SK-N-SH (cell line): ENCODE measurements at regions not wholly inside any gene's neighbourhood (a gene's known extent, or its start where the extent isn't known, plus 50 kb on each side); places are given as distances from the start of the nearest gene placed in this dataset.

Experiments
- CTCF ChIA-PET: fragments of 300-600, 350-600 bp; formaldehyde crosslinking; extraction: SDS; loops from one replicate; lab custom pipeline; 2021; lab: Yijun Ruan, JAX
- POLR2A ChIA-PET: fragments of 350-600 bp; sonication (Branson Sonifier 250); formaldehyde crosslinking; extraction: SDS; loops from one replicate; lab custom pipeline; 2020; ENCODE audit warnings: antibody characterized with exemption, inconsistent platforms; lab: Yijun Ruan, JAX
- DNase-seq: peaks from one replicate; pipeline ENCODE4 v3.0.0; 2012
- H2AFZ ChIP-seq: fragments of 200-600 bp; sonication (generic); 2 replicates; pipeline ENCODE4 v1.8.1; 2016; ENCODE audit warnings: antibody characterized with exemption, mild to moderate bottlenecking, low read depth
- H3F3A ChIP-seq: fragments of 200-600 bp; sonication (generic); replicated peaks from 2 replicates; pipeline ENCODE3; 2016; ENCODE audit warnings: antibody characterized with exemption, mild to moderate bottlenecking; ENCODE audit not compliant: insufficient read depth
- H3K27ac ChIP-seq, 2 experiments: fragments of 200-500 bp in 1 of 2; fragments of 200-600 bp in 1 of 2; sonication (Bioruptor generic) in 1 of 2; sonication (generic), shearing (Covaris generic) in 1 of 2; 2 replicates each; pipeline versions ENCODE4 v1.5.1 to v1.6.1; 2014 to 2016; ENCODE audit warnings: low read depth in 2 of 2, inconsistent platforms in 1 of 2, low read length in 1 of 2, mild to moderate bottlenecking in 1 of 2, mixed read lengths in 1 of 2
- H3K27me3 ChIP-seq: fragments of 200-600 bp; sonication (generic), shearing (Covaris generic); 2 replicates; pipeline ENCODE4 v1.6.1; 2016; ENCODE audit warnings: mixed run types; ENCODE audit not compliant: insufficient read depth
- H3K36me3 ChIP-seq, 2 experiments: fragments of 200-500 bp in 1 of 2; fragments of 200-600 bp in 1 of 2; sonication (Bioruptor generic) in 1 of 2; sonication (generic) in 1 of 2; replicated peaks in 1 of 2; 2 replicates each; pipeline versions ENCODE3 to v1.5.1; 2014 to 2016; ENCODE audit warnings: low read length in 1 of 2, mild to moderate bottlenecking in 1 of 2; ENCODE audit not compliant: insufficient read depth in 2 of 2, control insufficient read depth in 1 of 2
- H3K4me1 ChIP-seq, 2 experiments: fragments of 200-500 bp in 1 of 2; fragments of 200-600 bp in 1 of 2; sonication (Bioruptor generic) in 1 of 2; sonication (generic), shearing (Covaris generic) in 1 of 2; 2 replicates each; pipeline versions ENCODE4 v1.5.1 to v1.6.1; 2014 to 2016; ENCODE audit warnings: low read depth in 1 of 2, low read length in 1 of 2, mixed run types in 1 of 2; ENCODE audit not compliant: insufficient read depth in 2 of 2, control insufficient read depth in 1 of 2
- H3K4me2 ChIP-seq: fragments of 200-600 bp; sonication (generic), shearing (Covaris generic); 2 replicates; pipeline ENCODE4 v1.6.1; 2017; ENCODE audit warnings: mixed run types
- H3K4me3 ChIP-seq, 2 experiments: fragments of 200-500 bp in 1 of 2; fragments of 200-600 bp in 1 of 2; sonication (Bioruptor generic) in 1 of 2; sonication (generic), shearing (Covaris generic) in 1 of 2; 2 replicates each; pipeline versions ENCODE4 v1.5.1 to v1.8.1; 2014 to 2016; ENCODE audit warnings: low read depth in 2 of 2, inconsistent platforms in 1 of 2, low read length in 1 of 2, mild to moderate bottlenecking in 1 of 2, mixed read lengths in 1 of 2, moderate library complexity in 1 of 2
- H3K79me2 ChIP-seq: fragments of 200-600 bp; sonication (generic); 2 replicates; pipeline ENCODE4 v1.8.1; 2017; ENCODE audit warnings: mild to moderate bottlenecking; ENCODE audit not compliant: insufficient read depth
- H3K9ac ChIP-seq: fragments of 200-600 bp; sonication (generic); 2 replicates; pipeline ENCODE4 v1.6.1; 2017; ENCODE audit warnings: mixed run types
- H3K9me2 ChIP-seq: fragments of 200-600 bp; sonication (generic); 2 replicates; pipeline ENCODE4 v1.6.1; 2017; ENCODE audit warnings: mixed run types
- H3K9me3 ChIP-seq: fragments of 200-600 bp; sonication (generic); 2 replicates; pipeline ENCODE4 v1.6.1; 2017; ENCODE audit warnings: mixed run types, mild to moderate bottlenecking, moderate library complexity
- H4K20me1 ChIP-seq: fragments of 200-600 bp; sonication (generic); 2 replicates; pipeline ENCODE4 v1.6.1; 2017; ENCODE audit warnings: mild to moderate bottlenecking, mixed run types; ENCODE audit not compliant: insufficient read depth
- CHD2 ChIP-seq: fragments of 150-350 bp; IDR thresholded peaks from 2 replicates; pipeline ENCODE4 v1.6.1; 2018; ENCODE audit warnings: low read length; ENCODE audit not compliant: partially characterized antibody
- EP300 ChIP-seq, 2 experiments: IDR thresholded peaks; 2 replicates each; pipeline versions ENCODE4 v1.4.0 to v1.6.1; 2012; ENCODE audit warnings: borderline replicate concordance in 1 of 2, low read depth in 1 of 2, low read length in 1 of 2
- EZH2phosphoT487 ChIP-seq: fragments of 200-600 bp; sonication (generic); IDR thresholded peaks from 2 replicates; pipeline ENCODE4 v1.6.1; 2017; ENCODE audit warnings: low read depth, mixed run types, mild to moderate bottlenecking, antibody characterized with exemption, moderate library complexity, borderline replicate concordance
- FOXJ3 ChIP-seq: sonication (generic); formaldehyde crosslinking; IDR thresholded peaks from 2 replicates; pipeline ENCODE4 v1.5.1; 2020; ENCODE audit warnings: mild to moderate bottlenecking, missing genetic modification reagents
- FOXM1 ChIP-seq: IDR thresholded peaks from 2 replicates; pipeline ENCODE4 v1.4.0; 2012; ENCODE audit warnings: low read depth, mild to moderate bottlenecking
- GABPA ChIP-seq: IDR thresholded peaks from 2 replicates; pipeline ENCODE4 v1.4.0; 2012; ENCODE audit warnings: low read depth, mild to moderate bottlenecking
- GATA2 ChIP-seq: sonication (generic); formaldehyde crosslinking; IDR thresholded peaks from 2 replicates; pipeline ENCODE4 v1.5.0; 2020; ENCODE audit warnings: mild to moderate bottlenecking, missing genetic modification reagents
- JUND ChIP-seq: IDR thresholded peaks from 2 replicates; pipeline ENCODE4 v1.4.0; 2012
- MAX ChIP-seq: IDR thresholded peaks from 2 replicates; pipeline ENCODE4 v1.4.0; 2012; ENCODE audit warnings: low read depth
- NRF1 ChIP-seq: IDR thresholded peaks from 2 replicates; pipeline ENCODE4 v1.6.1; 2012; ENCODE audit warnings: low read depth, mild to moderate bottlenecking, low read length
- POLR2AphosphoS5 ChIP-seq: IDR thresholded peaks from 2 replicates; pipeline ENCODE4 v1.6.1; 2012; ENCODE audit warnings: low read depth, low read length
- RAD21 ChIP-seq: IDR thresholded peaks from 2 replicates; pipeline ENCODE4 v1.6.1; 2012; ENCODE audit warnings: mild to moderate bottlenecking, low read length
- RCOR1 ChIP-seq: fragments of 150-350 bp; IDR thresholded peaks from 2 replicates; pipeline ENCODE4 v1.6.1; 2017; ENCODE audit warnings: antibody characterized with exemption, low read length
- RXRA ChIP-seq: IDR thresholded peaks from 2 replicates; pipeline ENCODE4 v1.4.0; 2012; ENCODE audit warnings: low read depth, mild to moderate bottlenecking, borderline replicate concordance
- SIN3A ChIP-seq: IDR thresholded peaks from 2 replicates; pipeline ENCODE4 v1.6.1; 2012; ENCODE audit warnings: low read depth, mild to moderate bottlenecking, low read length, moderate library complexity, borderline replicate concordance
- SMC3 ChIP-seq: IDR thresholded peaks from 2 replicates; pipeline ENCODE4 v1.6.1; 2012; ENCODE audit warnings: low read depth, low read length, improper control_type of control experiment
- TAF1 ChIP-seq: IDR thresholded peaks from 2 replicates; pipeline ENCODE4 v1.6.1; 2012; ENCODE audit warnings: low read depth, mild to moderate bottlenecking, low read length, moderate library complexity, borderline replicate concordance
- TCF12 ChIP-seq: IDR thresholded peaks from 2 replicates; pipeline ENCODE4 v1.4.0; 2012
- TEAD4 ChIP-seq: IDR thresholded peaks from 2 replicates; pipeline ENCODE4 v1.4.0; 2012; ENCODE audit warnings: mild to moderate bottlenecking, borderline replicate concordance; ENCODE audit not compliant: insufficient read depth
- WGBS: methylation state at CpG from one replicate; pipeline ENCODE4 v1.1.6; 2017; ENCODE audit warnings: low lambda C conversion rate; 5-methylcytosine and 5-hydroxymethylcytosine counted together

- Histone ChIP-seq H3K4me2 (no peak overlapping the region), H3K9me2 (no peaks in the 10 kb centered on the region), H3F3A (no peaks in the 10 kb centered on the region), H3K27me3 (no peaks in the 10 kb centered on the region), H4K20me1 (no peaks in the 10 kb centered on the region), H3K9me3 (no peaks in the 10 kb centered on the region), H3K36me3 (no peaks in the 10 kb centered on the region), H3K79me2 (no peaks in the 10 kb centered on the region), H3K4me3 (no peak overlapping the region), H3K4me1 (no peaks in the 10 kb centered on the region), H3K27ac (no peak overlapping the region), H3K9ac (no peak overlapping the region), H2AFZ (no peak overlapping the region)
- DNase-seq: no peak
- POLR2A ChIA-PET: no interaction called here
- CTCF ChIA-PET: no interaction called here
- no peak for TF ChIP-seq TEAD4
- no peak for TF ChIP-seq EP300 (IDR thresholded peaks at IDR 0.05; ENCODE audit: borderline replicate concordance in 1 of 2, low read depth in 1 of 2, low read length in 1 of 2)
- no peak for TF ChIP-seq GABPA
- no peak for TF ChIP-seq SMC3
- TF ChIP-seq CHD2: no peak
- TF ChIP-seq FOXJ3: no peak
- no peak for TF ChIP-seq TAF1
- 7% methylated on average over 2 of the region's 2 CpGs for WGBS
These were observed 1024.0 kb upstream of the PCDH10 start for GRCh38 chr4:132125131-132125530.

- ChIA-PET CTCF (interaction anchor here (1.0 kb wide), 1 partner anchor 19 kb away, joined by 3 read pairs; no protein-coding TSS in a partner anchor), POLR2A (no interaction called here)
- H4K20me1 ChIP-seq: no peaks in the 10 kb centered on the region
- H3K4me3 ChIP-seq: no peak overlapping the region
- no peaks in the 10 kb centered on the region for H3K9me3 ChIP-seq
- no peak overlapping the region for H3K27ac ChIP-seq
- H3K36me3 ChIP-seq: no peaks in the 10 kb centered on the region
- no peaks in the 10 kb centered on the region for H3K4me1 ChIP-seq
- H3K4me2 ChIP-seq: no peak overlapping the region
- no peak overlapping the region for H3K9ac ChIP-seq
- no peak for DNase-seq
- no peaks in the 10 kb centered on the region for H3K79me2 ChIP-seq
- H3F3A ChIP-seq: no peaks in the 10 kb centered on the region
- H3K9me2 ChIP-seq: no peaks in the 10 kb centered on the region
- no peaks in the 10 kb centered on the region for H3K27me3 ChIP-seq
- TF ChIP-seq MAX: no peak
- TF ChIP-seq NRF1: no peak
- TF ChIP-seq GATA2 (CRISPR knock-in tag): no peak
- 0% methylated on average over 2 of the region's 2 CpGs for WGBS
- no peak overlapping the region for H2AFZ ChIP-seq
These were observed 1016.7 kb upstream of the PCDH10 start for GRCh38 chr4:132132433-132132832.

- Histone ChIP-seq H3F3A (no peaks in the 10 kb centered on the region), H3K4me1 (no peaks in the 10 kb centered on the region), H3K4me3 (no peak overlapping the region), H2AFZ (no peak overlapping the region), H4K20me1 (no peaks in the 10 kb centered on the region), H3K9ac (no peak overlapping the region), H3K27ac (no peak overlapping the region), H3K79me2 (no peaks in the 10 kb centered on the region), H3K9me3 (no peaks in the 10 kb centered on the region), H3K36me3 (no peaks in the 10 kb centered on the region), H3K27me3 (no peaks in the 10 kb centered on the region), H3K9me2 (no peaks in the 10 kb centered on the region), H3K4me2 (no peak overlapping the region)
- no peak for DNase-seq
- POLR2A ChIA-PET: no interaction called here
- 8% methylated on average over 3 of the region's 5 CpGs for whole genome bisulfite sequencing
- CTCF ChIA-PET: no interaction called here
- TF ChIP-seq JUND (no peak), FOXM1 (no peak), RAD21 (no peak), RCOR1 (no peak), MAX (no peak), FOXJ3 (no peak), EZH2phosphoT487 (no peak), GABPA (no peak), CHD2 (no peak), TCF12 (no peak), SIN3A (no peak), RXRA (no peak), POLR2AphosphoS5 (no peak), TAF1 (no peak), TEAD4 (no peak)
These were observed 979.4 kb upstream of the PCDH10 start for GRCh38 chr4:132169660-132170059.
